ACHN (cell line): ENCODE measurements at regions not wholly inside any gene's neighbourhood (a gene's known extent, or its start where the extent isn't known, plus 50 kb on each side); places are given as distances from the start of the nearest gene placed in this dataset.
"Not testable (repeated sequence)": the region's sequence is repeated elsewhere in the genome, so short reads cannot be mapped to it uniquely, and the experiment has no call there.

Source experiments
- DNase-seq: peaks from one replicate; pipeline ENCODE4 v3.0.0-alpha.2; 2015
- in situ Hi-C: cut with HindIII; loops from 2 replicates; pipeline ENCODE4 v1.10.0; 2017; ENCODE audit warnings: low sequenced_read_pairs, low pct_ligation_motif_present, low pct_unique_long_range_greater_than_20kb

- DNase-seq = no peak
- in situ Hi-C loops = no loop called here
Observed at GRCh38 chr7:20466543-20467021, 135.9 kb downstream of the ITGB8 start.

- DNase-seq = no peak
- in situ Hi-C loops = no loop called here
Observed at GRCh38 chr7:20470082-20470481, 139.4 kb downstream of the ITGB8 start.

GRCh38 chr7:20470726-20471125 is 140.0 kb downstream of the ITGB8 start:
- no peak for DNase-seq
- in situ Hi-C loops = no loop called here

GRCh38 chr7:20474249-20474648 is 141.2 kb upstream of the ABCB5 start:
- no peak for DNase-seq
- in situ Hi-C loops = no loop called here

GRCh38 chr7:20475756-20476155 is 139.7 kb upstream of the ABCB5 start:
- in situ Hi-C loops = no loop called here
- DNase-seq = no peak

GRCh38 chr7:20477067-20477466 is 138.4 kb upstream of the ABCB5 start:
- in situ Hi-C loops = no loop called here
- no peak for DNase-seq

- in situ Hi-C loops = no loop called here
Observed at GRCh38 chr7:20479706-20480105, 135.8 kb upstream of the ABCB5 start.

GRCh38 chr7:20482071-20482470 is 133.4 kb upstream of the ABCB5 start:
- in situ Hi-C loops = no loop called here
- DNase-seq = no peak

More at GRCh38 chr7:20479706-20480105, 135.8 kb upstream of the ABCB5 start:
- DNase-seq = no peak

- in situ Hi-C loops = no loop called here
- no peak for DNase-seq
Observed at GRCh38 chr7:20484356-20484755, 131.1 kb upstream of the ABCB5 start.

- in situ Hi-C loops = no loop called here
Observed at GRCh38 chr7:20488850-20489249, 126.6 kb upstream of the ABCB5 start.

GRCh38 chr7:20491284-20491683 is 124.2 kb upstream of the ABCB5 start:
- no peak for DNase-seq
- in situ Hi-C loops = no loop called here

More at GRCh38 chr7:20488850-20489249, 126.6 kb upstream of the ABCB5 start:
- no peak for DNase-seq

GRCh38 chr7:20494566-20494965 is 120.9 kb upstream of the ABCB5 start:
- DNase-seq = no peak
- in situ Hi-C loops = no loop called here

- in situ Hi-C loops, DNase-seq: not testable (repeated sequence)
Observed at GRCh38 chr7:20501473-20501872, 114.0 kb upstream of the ABCB5 start.

GRCh38 chr7:20503278-20503950 is 112.1 kb upstream of the ABCB5 start:
- in situ Hi-C loops = no loop called here
- DNase-seq = no peak

- in situ Hi-C loops = no loop called here
Observed at GRCh38 chr7:20504060-20504459, 111.4 kb upstream of the ABCB5 start.

GRCh38 chr7:20506175-20506574 is 109.3 kb upstream of the ABCB5 start:
- in situ Hi-C loops = no loop called here
- no peak for DNase-seq

More at GRCh38 chr7:20504060-20504459, 111.4 kb upstream of the ABCB5 start:
- DNase-seq = no peak

GRCh38 chr7:20507157-20507556 is 108.3 kb upstream of the ABCB5 start:
- in situ Hi-C loops = no loop called here
- DNase-seq = no peak

GRCh38 chr7:20508109-20508508 is 107.4 kb upstream of the ABCB5 start:
- in situ Hi-C loops = no loop called here
- no peak for DNase-seq

GRCh38 chr7:20509892-20510572 is 105.4 kb upstream of the ABCB5 start:
- no peak for DNase-seq
- in situ Hi-C loops = no loop called here

- DNase-seq = no peak
Observed at GRCh38 chr7:20510573-20510900, 104.9 kb upstream of the ABCB5 start.

More at GRCh38 chr7:20510573-20510900, 104.9 kb upstream of the ABCB5 start:
- in situ Hi-C loops = no loop called here
